AG10803 (cell line): ENCODE measurements at regions not wholly inside any gene's neighbourhood (a gene's known extent, or its start where the extent isn't known, plus 50 kb on each side); places are given as distances from the start of the nearest gene placed in this dataset.

Experiments used
- DNase-seq: peaks from one replicate; pipeline ENCODE4 v3.0.0; 2010; ENCODE audit warnings: low read depth
- H3K4me3 ChIP-seq: 2 replicates; pipeline ENCODE4 v1.5.1; 2011; ENCODE audit warnings: mild to moderate bottlenecking, low read length, control low read depth
- TF ChIP-seq, protein P1 (sequence below): conservative IDR thresholded peaks from 2 replicates; pipeline ENCODE4 v1.5.1; 2011; ENCODE audit warnings: mild to moderate bottlenecking, low read length, control low read depth, inconsistent platforms

DNA sequence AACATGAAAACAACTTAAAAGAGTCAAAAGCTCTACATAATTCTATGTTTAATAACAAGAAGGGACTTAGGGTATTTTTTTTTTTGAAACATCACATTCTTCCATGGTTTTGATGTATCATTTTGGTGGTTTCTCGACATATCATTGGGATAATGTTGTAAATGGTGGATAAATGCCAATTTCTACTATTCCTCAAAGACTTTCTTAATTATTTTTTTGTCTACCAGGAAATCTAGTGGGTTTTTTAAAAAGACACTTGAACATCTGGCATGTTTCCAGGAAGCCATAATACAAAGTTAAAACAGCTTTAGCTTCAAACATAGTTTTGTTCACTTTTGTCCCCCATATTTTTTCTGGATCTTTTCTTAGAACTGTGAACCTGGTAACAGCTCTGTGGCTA lies 200.4 kb downstream of the DKK1 start:
- no peak overlapping the region for H3K4me3 ChIP-seq
- DNase-seq: peak; percentile 28
- TF ChIP-seq, protein P1, sequence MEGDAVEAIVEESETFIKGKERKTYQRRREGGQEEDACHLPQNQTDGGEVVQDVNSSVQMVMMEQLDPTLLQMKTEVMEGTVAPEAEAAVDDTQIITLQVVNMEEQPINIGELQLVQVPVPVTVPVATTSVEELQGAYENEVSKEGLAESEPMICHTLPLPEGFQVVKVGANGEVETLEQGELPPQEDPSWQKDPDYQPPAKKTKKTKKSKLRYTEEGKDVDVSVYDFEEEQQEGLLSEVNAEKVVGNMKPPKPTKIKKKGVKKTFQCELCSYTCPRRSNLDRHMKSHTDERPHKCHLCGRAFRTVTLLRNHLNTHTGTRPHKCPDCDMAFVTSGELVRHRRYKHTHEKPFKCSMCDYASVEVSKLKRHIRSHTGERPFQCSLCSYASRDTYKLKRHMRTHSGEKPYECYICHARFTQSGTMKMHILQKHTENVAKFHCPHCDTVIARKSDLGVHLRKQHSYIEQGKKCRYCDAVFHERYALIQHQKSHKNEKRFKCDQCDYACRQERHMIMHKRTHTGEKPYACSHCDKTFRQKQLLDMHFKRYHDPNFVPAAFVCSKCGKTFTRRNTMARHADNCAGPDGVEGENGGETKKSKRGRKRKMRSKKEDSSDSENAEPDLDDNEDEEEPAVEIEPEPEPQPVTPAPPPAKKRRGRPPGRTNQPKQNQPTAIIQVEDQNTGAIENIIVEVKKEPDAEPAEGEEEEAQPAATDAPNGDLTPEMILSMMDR: no peak

DNA sequence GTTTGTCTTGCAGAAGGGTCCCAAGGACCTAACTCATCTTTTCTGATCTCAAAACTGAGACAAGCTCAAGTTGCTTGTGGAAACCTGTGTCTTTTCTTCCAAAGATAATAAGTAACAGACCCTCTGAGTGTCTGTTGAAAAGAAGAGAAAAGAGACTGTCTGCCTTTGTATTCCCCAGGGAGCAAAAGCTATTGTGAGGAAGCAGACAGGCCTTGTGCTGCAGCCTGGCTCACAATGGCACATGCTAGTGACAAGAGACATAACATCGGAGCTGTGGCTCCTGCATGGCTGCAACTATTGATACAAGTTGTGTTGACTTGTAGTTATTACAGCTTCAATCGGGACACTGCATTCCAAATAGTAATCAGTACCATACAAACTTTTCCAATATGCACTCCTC lies 202.9 kb downstream of the DKK1 start:
- DNase-seq: peak; percentile 40
- no peak overlapping the region for H3K4me3 ChIP-seq
- TF ChIP-seq, protein P1: no peak

DNA sequence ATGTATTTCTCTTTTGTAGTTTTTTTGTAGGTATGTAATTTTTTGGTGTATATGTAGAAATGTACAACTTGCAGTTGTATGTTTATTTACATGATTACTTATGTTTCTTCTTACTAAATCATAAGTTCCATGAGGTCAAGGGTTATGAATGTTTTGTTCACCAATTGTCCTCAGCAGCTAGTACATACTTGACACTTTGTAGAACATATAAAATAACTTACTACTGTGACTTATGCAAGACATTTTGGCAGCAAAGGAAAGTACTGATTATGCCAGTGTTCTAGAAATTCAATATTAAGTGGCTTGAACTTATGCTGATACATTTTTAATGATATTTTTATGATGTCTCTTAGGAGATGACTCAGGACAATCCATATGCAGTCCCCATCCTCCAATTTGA lies 209.6 kb downstream of the DKK1 start:
- TF ChIP-seq, protein P1: no peak
- no peak overlapping the region for H3K4me3 ChIP-seq
- no peak for DNase-seq

DNA sequence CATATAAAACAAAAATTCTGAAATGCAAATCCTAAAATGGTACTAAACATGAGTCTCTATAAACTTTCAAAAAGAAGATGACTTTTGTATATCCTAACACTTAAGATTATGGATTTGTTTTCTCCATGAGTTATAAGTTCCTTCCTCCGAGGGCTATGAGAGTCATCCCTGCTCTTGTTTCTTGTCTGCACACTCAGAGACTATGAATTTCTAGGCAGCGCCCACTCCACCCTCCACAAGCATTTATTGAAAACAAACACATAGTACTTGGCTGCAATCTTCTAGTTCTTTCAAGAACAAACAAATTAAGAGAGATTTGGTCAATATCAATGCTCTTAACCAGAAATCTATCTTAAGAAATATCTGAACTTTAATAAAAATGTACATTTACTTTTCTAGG lies 211.7 kb downstream of the DKK1 start:
- TF ChIP-seq, protein P1: no peak
- DNase-seq: peak; percentile 67
- no peak overlapping the region for H3K4me3 ChIP-seq

DNA sequence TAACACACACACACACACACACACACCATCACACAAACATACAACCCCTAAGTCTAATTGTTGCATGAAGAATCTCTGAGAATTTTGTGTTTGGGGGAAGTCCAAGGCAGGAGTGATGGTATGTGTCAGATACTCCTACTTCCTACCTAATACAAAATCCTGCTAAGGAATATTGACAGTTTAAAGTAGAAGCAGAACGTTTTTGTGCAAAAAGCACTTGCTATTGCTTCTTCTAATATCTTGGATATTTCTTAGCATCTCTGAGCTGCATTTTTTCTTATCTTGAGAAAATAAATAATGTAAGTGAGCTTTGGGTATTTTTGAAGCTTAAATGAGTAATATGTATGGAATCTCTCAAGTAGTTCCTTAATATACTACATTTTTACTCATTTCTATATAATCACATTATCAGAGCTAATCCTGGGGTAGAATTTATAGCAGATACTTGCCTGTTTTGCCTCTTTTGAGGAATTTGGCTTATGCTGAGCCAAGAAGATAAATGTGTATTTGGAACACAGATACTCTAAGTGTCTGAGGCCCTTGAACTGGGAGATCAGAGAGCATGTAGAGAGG lies 212.3 kb downstream of the DKK1 start:
- H3K4me3 ChIP-seq: no peak overlapping the region
- TF ChIP-seq, protein P1: no peak
- peak; percentile 20 for DNase-seq

DNA sequence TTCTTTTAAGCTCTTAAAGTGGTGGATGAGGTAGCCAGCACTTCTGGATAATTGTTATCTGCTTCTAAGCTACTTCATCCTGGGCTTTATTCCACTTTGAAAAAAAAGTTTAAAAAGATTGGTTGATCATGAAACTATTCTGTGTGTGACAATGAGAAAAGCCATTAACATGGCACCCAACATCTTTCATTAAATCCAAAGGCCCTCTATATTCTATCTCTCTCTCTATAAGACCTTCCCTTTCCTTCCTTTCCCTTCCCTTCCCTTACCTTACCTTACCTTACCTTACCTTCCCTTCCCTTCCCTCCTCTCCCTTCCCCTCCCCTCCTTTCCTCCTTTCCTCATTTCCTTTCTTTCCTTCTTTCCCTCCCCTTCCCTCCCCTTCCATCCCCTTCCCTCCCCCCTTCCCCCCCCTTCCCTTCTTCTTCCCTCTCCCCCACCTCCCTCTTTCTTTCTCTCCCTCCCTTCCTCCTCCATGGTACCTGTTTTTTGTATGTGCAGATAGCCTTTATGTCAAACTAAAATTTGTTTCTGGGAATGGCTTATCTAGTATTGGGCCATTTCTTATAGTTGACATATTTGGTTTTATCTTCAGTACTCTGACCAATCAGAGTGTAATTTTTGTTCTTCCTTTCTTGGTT lies 218.7 kb downstream of the DKK1 start:
- H3K4me3 ChIP-seq: no peak overlapping the region
- TF ChIP-seq, protein P1: no peak
- no peak for DNase-seq

DNA sequence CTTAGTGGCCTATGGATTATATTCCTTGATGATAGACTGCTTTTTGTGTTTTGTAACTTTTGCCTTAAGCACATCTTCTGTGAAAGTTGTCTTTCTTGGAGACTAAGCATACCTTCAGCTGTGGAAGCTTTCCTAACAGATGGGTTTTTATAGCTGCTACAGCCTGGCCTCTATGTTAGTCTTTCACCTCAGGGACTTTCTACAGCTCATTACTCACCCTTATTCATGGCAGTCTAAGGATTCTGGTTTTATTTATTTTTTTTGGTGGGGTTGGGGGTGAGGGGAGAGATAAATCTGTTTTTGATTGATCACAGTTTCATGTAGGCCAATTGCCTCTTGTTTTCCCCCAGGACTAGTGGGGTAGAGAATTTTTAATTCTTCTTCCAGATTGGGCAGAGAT lies 219.9 kb downstream of the DKK1 start:
- TF ChIP-seq, protein P1: no peak
- DNase-seq: no peak
- no peak overlapping the region for H3K4me3 ChIP-seq
